A549 (cell line): ENCODE measurements at regions not wholly inside any gene's neighbourhood (a gene's known extent, or its start where the extent isn't known, plus 50 kb on each side); places are given as distances from the start of the nearest gene placed in this dataset.

Experiments
- ATAC-seq, 2 experiments: fragments of 200-7000 bp in 1 of 2; fragments of >200 bp in 1 of 2; cut with Nextera tagmentation in 1 of 2; cut with Tn5 transposase in 1 of 2; 3 replicates each; pipeline versions ENCODE4 v1.8.0 to v1.9.1; 2018 to 2020; ENCODE audit warnings: mild to moderate bottlenecking in 1 of 2, moderate library complexity in 1 of 2
- CTCF ChIA-PET: fragments of 300-600 bp; sonication (Branson Sonifier 250); formaldehyde crosslinking; extraction: SDS; loops from one replicate; lab custom pipeline; 2021; ENCODE audit warnings: antibody characterized with exemption, inconsistent platforms; lab: Yijun Ruan, JAX
- POLR2A ChIA-PET: fragments of 350-600 bp; formaldehyde crosslinking; extraction: SDS; loops from one replicate; lab custom pipeline; 2021; ENCODE audit warnings: antibody characterized with exemption, inconsistent platforms; lab: Yijun Ruan, JAX
- DNase-seq, 2 experiments: peaks; one replicate each; pipeline versions ENCODE4 v3.0.0 to v3.0.0-alpha.2; 2011 to 2016; ENCODE audit warnings: low read depth in 1 of 2, low spot score in 1 of 2
- FAIRE-seq: peaks from 2 replicates; lab custom pipeline; 2011; peaks lifted over from hg19 to GRCh38; lab: Jason Lieb, UNC
- H3K27ac ChIP-seq, 2 experiments: fragments of >200 bp; sonication (Bioruptor Twin); formaldehyde crosslinking; 3 replicates each; pipeline ENCODE4 v1.5.1; 2016 to 2017
- H3K4me1 ChIP-seq: fragments of >200 bp; sonication (Bioruptor Twin); formaldehyde crosslinking; 3 replicates; pipeline ENCODE4 v1.6.1; 2016
- H3K4me2 ChIP-seq: fragments of >200 bp; sonication (Bioruptor Twin); formaldehyde crosslinking; 3 replicates; pipeline ENCODE4 v1.6.1; 2016
- H3K4me3 ChIP-seq: fragments of >200 bp; sonication (Bioruptor Twin); formaldehyde crosslinking; 3 replicates; pipeline ENCODE4 v1.5.1; 2016
- H3K9me3 ChIP-seq: fragments of >200 bp; sonication (Bioruptor Twin); formaldehyde crosslinking; 3 replicates; pipeline ENCODE4 v1.6.1; 2016
- BHLHE40 ChIP-seq: IDR thresholded peaks from 2 replicates; pipeline ENCODE4 v1.6.1; 2012; ENCODE audit warnings: low read depth, low read length, inconsistent platforms
- CEBPB ChIP-seq, 2 experiments: fragments of >200 bp in 1 of 2; sonication (Bioruptor Twin) in 1 of 2; formaldehyde crosslinking in 1 of 2; IDR thresholded peaks; 2 replicates each; pipeline ENCODE4 v1.6.1; 2012 to 2016
- CHD2 ChIP-seq: fragments of 150-350 bp; IDR thresholded peaks from 2 replicates; pipeline ENCODE4 v1.6.1; 2014; ENCODE audit warnings: low read length; ENCODE audit not compliant: partially characterized antibody
- EHMT2 ChIP-seq: fragments of 200-600 bp; sonication (generic); IDR thresholded peaks from 2 replicates; pipeline ENCODE4 v1.6.1; 2016; ENCODE audit warnings: antibody characterized with exemption, low read depth, mild to moderate bottlenecking, moderate library complexity
- EP300 ChIP-seq, 2 experiments: fragments of >200 bp; sonication (Bioruptor Twin); formaldehyde crosslinking; IDR thresholded peaks; 2 replicates in 1 of 2; 3 replicates in 1 of 2; pipeline ENCODE4 v1.6.1; 2016 to 2017
- ESRRA ChIP-seq: fragments of 150-350 bp; IDR thresholded peaks from 2 replicates; pipeline ENCODE4 v1.6.1; 2014; ENCODE audit warnings: mild to moderate bottlenecking, low read length, borderline replicate concordance
- FOSL2 ChIP-seq, 2 experiments: fragments of 450-650 bp in 1 of 2; fragments of >200 bp in 1 of 2; sonication (Bioruptor Twin) in 1 of 2; formaldehyde crosslinking; IDR thresholded peaks; 2 replicates each; pipeline versions ENCODE4 v1.5.0 to v1.6.1; 2016 to 2020; ENCODE audit warnings: mild to moderate bottlenecking in 1 of 2, moderate library complexity in 1 of 2
- GATA3 ChIP-seq: IDR thresholded peaks from 2 replicates; pipeline ENCODE4 v1.6.1; 2012; ENCODE audit warnings: borderline replicate concordance
- HDAC2 ChIP-seq: fragments of 200-600 bp; sonication (generic); IDR thresholded peaks from 2 replicates; pipeline ENCODE4 v1.6.1; 2016
- JUNB ChIP-seq: fragments of >200 bp; sonication (Bioruptor Twin); formaldehyde crosslinking; IDR thresholded peaks from 2 replicates; pipeline ENCODE4 v1.6.1; 2016
- MAFK ChIP-seq: fragments of 450-650 bp; IDR thresholded peaks from 2 replicates; pipeline ENCODE4 v1.6.1; 2014; ENCODE audit not compliant: partially characterized antibody
- MAX ChIP-seq: IDR thresholded peaks from 2 replicates; pipeline ENCODE4 v1.6.1; 2012
- MAZ ChIP-seq: fragments of 150-350 bp; IDR thresholded peaks from 2 replicates; pipeline ENCODE4 v1.6.1; 2014; ENCODE audit warnings: antibody characterized with exemption, low read depth, low read length, borderline replicate concordance
- MYC ChIP-seq: IDR thresholded peaks from 2 replicates; pipeline ENCODE4 v1.6.1; 2012; ENCODE audit warnings: mild to moderate bottlenecking, inconsistent platforms, low read length, improper control_type of control experiment, borderline replicate concordance
- NPAS2 ChIP-seq: fragments of 250-450 bp; sonication (Bioruptor Pico); IDR thresholded peaks from 2 replicates; pipeline ENCODE4 v1.8.0; 2022; ENCODE audit warnings: mild to moderate bottlenecking, moderate library complexity, borderline replicate concordance
- NR3C1 ChIP-seq: fragments of >200 bp; sonication (Bioruptor Twin); formaldehyde crosslinking; IDR thresholded peaks from 3 replicates; pipeline ENCODE4 v1.6.1; 2017
- POLR2AphosphoS2 ChIP-seq: conservative IDR thresholded peaks from 2 replicates; pipeline ENCODE4 v1.6.1; 2012; ENCODE audit warnings: low read length, improper control_type of control experiment, inconsistent platforms
- RAD21 ChIP-seq, 2 experiments: fragments of >200 bp in 1 of 2; sonication (Bioruptor Twin) in 1 of 2; formaldehyde crosslinking in 1 of 2; IDR thresholded peaks in 1 of 2; conservative IDR thresholded peaks in 1 of 2; 2 replicates in 1 of 2; 3 replicates in 1 of 2; pipeline ENCODE4 v1.6.1; 2012 to 2018; ENCODE audit warnings: inconsistent platforms in 1 of 2
- RNF2 ChIP-seq: fragments of 200-600 bp; sonication (generic); IDR thresholded peaks from 2 replicates; pipeline ENCODE4 v1.6.1; 2016; ENCODE audit warnings: low read depth, mild to moderate bottlenecking, antibody characterized with exemption, moderate library complexity, borderline replicate concordance
- SREBF2 ChIP-seq: fragments of 450-650 bp; IDR thresholded peaks from 2 replicates; pipeline ENCODE4 v1.6.1; 2014; ENCODE audit warnings: mild to moderate bottlenecking, moderate library complexity
- ZC3H11A ChIP-seq: fragments of 450-650 bp; IDR thresholded peaks from 2 replicates; pipeline ENCODE4 v1.6.1; 2014; ENCODE audit warnings: antibody characterized with exemption, mild to moderate bottlenecking
- ZNF302 ChIP-seq: fragments of 250-450 bp; sonication (Bioruptor Pico); IDR thresholded peaks from 2 replicates; pipeline ENCODE4 v1.9.0; 2021; ENCODE audit warnings: inconsistent platforms, mild to moderate bottlenecking, moderate library complexity
- WGBS: methylation state at CpG from one replicate; pipeline ENCODE4 v1.1.6; 2017; ENCODE audit errors: missing lambda C conversion rate; 5-methylcytosine and 5-hydroxymethylcytosine counted together
- TF ChIP-seq, protein P1 (sequence below): fragments of 150-350 bp; IDR thresholded peaks from 2 replicates; pipeline ENCODE4 v1.6.1; 2014; ENCODE audit warnings: low read depth, mild to moderate bottlenecking, low read length
- TF ChIP-seq, protein P2 (sequence below): fragments of 250-450 bp; sonication (Bioruptor Pico); IDR thresholded peaks from 2 replicates; pipeline ENCODE4 v1.5.0; 2021; ENCODE audit warnings: mild to moderate bottlenecking, moderate library complexity, borderline replicate concordance
- TF ChIP-seq, protein P3 (sequence below): IDR thresholded peaks from 2 replicates; pipeline ENCODE4 v1.6.1; 2012

DNA sequence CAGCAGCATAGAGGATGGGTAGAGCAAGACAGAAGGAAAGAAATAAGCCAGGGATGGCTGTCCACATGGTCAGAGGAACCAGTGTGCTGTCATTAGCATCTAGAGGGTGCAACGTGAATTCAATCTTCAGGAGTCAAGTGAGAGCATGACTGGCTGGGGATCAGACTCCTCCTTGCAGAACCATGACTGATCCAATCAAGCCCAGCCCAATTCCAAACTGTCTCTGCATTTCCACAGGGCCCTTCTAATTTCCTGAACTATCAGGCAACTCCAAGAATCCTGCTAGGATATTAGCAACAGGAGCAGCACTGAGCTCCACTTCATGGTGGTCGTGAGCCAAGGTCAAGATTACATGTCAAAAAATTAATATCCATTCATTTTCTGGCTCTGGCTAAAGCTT lies 166.8 kb upstream of the CAMK1G start:
- Histone ChIP-seq H3K27ac (no peak overlapping the region), H3K9me3 (no peaks in the 10 kb centered on the region), H3K4me2 (no peak overlapping the region), H3K4me1 (peaks cover 17% of the 10 kb centered on the region), H3K4me3 (no peak overlapping the region)
- FAIRE-seq (no peak), DNase-seq (no peak), ATAC-seq (no peak)
- ChIA-PET POLR2A (no interaction called here), CTCF (interaction anchor here (1.1 to 2.0 kb wide), 2 partner anchors 62 to 168 kb away, joined by 3 to 5 read pairs; no protein-coding TSS in a partner anchor)
- TF ChIP-seq RAD21 (conservative IDR thresholded peaks at IDR 0.05 in 1 of 2, IDR thresholded peaks at IDR 0.05 in 1 of 2) = no peak
- no peak for TF ChIP-seq POLR2AphosphoS2
- no peak for TF ChIP-seq ZC3H11A
- no peak for TF ChIP-seq RNF2
- TF ChIP-seq EP300 (IDR thresholded peaks at IDR 0.05) = no peak
- TF ChIP-seq FOSL2 (IDR thresholded peaks at IDR 0.05) = no peak
- TF ChIP-seq FOSL2 (CRISPR knock-in tag; IDR thresholded peaks at IDR 0.05) = no peak
- TF ChIP-seq EHMT2 = no peak
- TF ChIP-seq BHLHE40 = no peak
- TF ChIP-seq SREBF2 = no peak
- no peak for TF ChIP-seq ESRRA
- no peak for TF ChIP-seq MAFK
- TF ChIP-seq NPAS2 (CRISPR knock-in tag) = no peak
- TF ChIP-seq MAX = no peak
- no peak for TF ChIP-seq GATA3
- WGBS = 73% methylated on average over 2 of the region's 2 CpGs

DNA sequence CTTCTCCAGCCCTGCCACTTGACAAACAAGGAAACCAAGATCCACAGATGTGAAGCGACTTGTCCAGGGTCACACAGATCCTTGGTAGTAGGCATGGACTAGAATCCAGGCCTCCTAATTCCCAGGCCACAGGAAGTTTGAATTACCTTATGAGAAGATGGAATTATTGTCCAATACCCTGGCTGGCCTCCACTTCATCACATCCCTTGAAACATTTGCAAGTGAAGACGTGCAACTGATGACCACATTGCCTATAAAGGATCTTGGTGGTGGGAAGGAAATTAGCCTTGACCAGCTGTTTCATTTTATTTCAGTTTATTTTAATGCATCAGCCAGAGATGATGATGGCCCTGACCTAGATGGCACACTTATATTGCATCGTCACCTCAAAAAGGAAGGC lies 165.8 kb upstream of the CAMK1G start:
- ChIA-PET CTCF (no interaction called here), POLR2A (no interaction called here)
- FAIRE-seq (no peak), DNase-seq (no peak), ATAC-seq (no peak)
- Histone ChIP-seq H3K4me2 (no peak overlapping the region), H3K4me3 (no peak overlapping the region), H3K4me1 (peaks cover 7% of the 10 kb centered on the region; the same call in 2 of the 3 replicates), H3K27ac (no peak overlapping the region), H3K9me3 (no peaks in the 10 kb centered on the region)
- 74% methylated on average over 3 of the region's 3 CpGs for WGBS
- TF ChIP-seq MYC (no peak), CHD2 (no peak), MAZ (no peak), NPAS2 (CRISPR knock-in tag) (no peak), POLR2AphosphoS2 (no peak), EP300 (IDR thresholded peaks at IDR 0.05) (no peak), BHLHE40 (no peak), HDAC2 (no peak), NR3C1 (no peak), JUNB (no peak), CEBPB (IDR thresholded peaks at IDR 0.05) (no peak), SREBF2 (no peak), ZNF302 (no peak)
- TF ChIP-seq, protein P1, sequence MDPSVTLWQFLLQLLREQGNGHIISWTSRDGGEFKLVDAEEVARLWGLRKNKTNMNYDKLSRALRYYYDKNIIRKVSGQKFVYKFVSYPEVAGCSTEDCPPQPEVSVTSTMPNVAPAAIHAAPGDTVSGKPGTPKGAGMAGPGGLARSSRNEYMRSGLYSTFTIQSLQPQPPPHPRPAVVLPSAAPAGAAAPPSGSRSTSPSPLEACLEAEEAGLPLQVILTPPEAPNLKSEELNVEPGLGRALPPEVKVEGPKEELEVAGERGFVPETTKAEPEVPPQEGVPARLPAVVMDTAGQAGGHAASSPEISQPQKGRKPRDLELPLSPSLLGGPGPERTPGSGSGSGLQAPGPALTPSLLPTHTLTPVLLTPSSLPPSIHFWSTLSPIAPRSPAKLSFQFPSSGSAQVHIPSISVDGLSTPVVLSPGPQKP = no peak
- TF ChIP-seq, protein P2, sequence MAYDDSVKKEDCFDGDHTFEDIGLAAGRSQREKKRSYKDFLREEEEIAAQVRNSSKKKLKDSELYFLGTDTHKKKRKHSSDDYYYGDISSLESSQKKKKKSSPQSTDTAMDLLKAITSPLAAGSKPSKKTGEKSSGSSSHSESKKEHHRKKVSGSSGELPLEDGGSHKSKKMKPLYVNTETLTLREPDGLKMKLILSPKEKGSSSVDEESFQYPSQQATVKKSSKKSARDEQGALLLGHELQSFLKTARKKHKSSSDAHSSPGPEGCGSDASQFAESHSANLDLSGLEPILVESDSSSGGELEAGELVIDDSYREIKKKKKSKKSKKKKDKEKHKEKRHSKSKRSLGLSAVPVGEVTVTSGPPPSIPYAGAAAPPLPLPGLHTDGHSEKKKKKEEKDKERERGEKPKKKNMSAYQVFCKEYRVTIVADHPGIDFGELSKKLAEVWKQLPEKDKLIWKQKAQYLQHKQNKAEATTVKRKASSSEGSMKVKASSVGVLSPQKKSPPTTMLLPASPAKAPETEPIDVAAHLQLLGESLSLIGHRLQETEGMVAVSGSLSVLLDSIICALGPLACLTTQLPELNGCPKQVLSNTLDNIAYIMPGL = no peak
- TF ChIP-seq, protein P3, sequence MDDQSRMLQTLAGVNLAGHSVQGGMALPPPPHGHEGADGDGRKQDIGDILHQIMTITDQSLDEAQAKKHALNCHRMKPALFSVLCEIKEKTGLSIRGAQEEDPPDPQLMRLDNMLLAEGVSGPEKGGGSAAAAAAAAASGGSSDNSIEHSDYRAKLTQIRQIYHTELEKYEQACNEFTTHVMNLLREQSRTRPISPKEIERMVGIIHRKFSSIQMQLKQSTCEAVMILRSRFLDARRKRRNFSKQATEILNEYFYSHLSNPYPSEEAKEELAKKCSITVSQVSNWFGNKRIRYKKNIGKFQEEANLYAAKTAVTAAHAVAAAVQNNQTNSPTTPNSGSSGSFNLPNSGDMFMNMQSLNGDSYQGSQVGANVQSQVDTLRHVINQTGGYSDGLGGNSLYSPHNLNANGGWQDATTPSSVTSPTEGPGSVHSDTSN = no peak
